HG03060 (cell line): ENCODE measurements at regions not wholly inside any gene's neighbourhood (a gene's known extent, or its start where the extent isn't known, plus 50 kb on each side); places are given as distances from the start of the nearest gene placed in this dataset.

Experiments used
- ATAC-seq: cut with Tn5 transposase; IDR thresholded peaks from one replicate; pipeline ENCODE4 v1.9.1; 2021; ENCODE audit warnings: low read depth, moderate number of reproducible peaks; ENCODE audit not compliant: unreplicated experiment

DNA sequence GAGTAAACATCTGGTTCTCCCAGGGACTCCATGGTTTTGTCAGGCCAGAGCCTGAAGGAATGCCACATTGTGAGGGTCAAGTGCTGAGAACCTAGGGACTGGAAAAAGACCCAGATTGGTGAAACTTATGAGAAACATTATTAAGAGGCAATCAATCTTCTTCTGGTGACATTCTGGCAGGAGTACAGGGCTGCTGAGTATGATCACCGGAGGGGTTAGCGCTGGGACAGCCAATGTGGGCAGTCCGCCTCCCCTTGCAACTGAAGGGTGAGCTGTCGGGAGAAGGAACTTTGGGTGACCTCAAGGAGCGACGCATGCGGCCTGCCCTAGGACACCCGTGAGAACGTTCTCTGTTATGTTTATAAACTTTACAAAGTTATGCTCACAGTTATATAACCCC, 429.0 kb downstream of the LMO4 start:
- no peak for ATAC-seq

DNA sequence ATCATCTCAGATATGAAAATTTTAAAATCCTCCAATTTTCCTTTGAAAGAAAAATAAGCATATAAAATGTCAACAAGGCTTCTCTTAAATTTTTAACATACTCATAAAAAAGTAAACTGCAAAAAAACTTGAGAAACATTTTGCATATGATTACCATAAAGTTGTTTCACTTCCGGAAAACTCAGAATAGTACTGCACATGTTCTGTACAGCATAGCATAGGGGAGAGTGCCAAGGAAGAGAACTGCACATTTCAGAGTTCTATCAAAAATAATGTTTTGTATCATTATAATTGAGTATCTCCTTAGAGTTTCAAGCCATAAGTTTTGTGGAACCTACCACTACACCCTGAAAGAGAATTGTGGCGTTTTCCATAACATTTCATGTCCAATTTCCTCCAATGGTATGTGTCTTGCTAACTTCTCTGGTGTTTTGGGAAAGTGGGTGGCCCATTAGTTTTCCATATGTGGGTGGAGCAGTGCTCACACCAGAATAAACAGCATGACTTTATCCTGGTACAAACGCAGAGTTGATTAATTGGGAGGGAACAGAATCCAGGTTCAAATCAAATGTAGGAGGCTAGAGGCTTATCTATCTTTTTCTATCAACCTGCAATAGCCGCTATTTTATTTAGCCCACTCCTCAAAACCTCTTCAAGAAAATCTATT, 430.9 kb downstream of the LMO4 start:
- no peak for ATAC-seq

DNA sequence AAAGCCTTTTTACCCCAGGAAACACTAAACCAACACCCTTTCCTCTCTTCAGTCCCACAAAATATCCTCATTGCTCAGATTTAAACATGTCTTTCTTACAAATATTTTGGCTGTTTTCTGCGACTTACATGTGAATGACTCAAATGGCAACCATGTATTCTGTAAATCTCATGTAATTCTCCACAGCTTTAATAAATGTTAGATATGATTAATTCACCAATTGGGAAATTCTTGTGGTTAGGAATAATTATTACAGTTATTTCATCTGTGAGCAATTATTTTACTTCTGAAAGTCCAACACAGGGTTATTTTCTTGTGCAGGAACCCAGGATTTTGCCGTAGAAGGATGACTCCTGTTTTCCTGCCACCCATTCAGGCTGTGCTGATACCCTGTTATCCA, 431.5 kb downstream of the LMO4 start:
- no peak for ATAC-seq

DNA sequence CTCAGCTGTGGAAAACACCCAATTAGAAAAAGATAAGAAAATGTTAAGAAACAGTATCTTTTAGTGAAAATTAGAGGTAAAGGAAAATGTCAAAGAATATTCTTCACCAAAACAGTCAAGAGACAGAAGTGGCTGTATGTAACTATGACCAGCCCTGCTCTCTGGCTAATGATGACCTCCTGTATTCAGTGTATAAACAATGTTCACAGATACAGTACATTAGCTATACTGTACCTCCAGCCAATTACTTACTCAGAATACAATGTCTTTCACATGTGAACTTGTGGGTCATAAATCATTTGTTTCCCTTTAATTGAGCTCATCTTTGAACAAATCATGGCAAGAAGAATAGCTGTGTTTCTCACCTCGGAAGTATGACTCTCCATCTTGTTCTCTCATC, 432.0 kb downstream of the LMO4 start:
- no peak for ATAC-seq

DNA sequence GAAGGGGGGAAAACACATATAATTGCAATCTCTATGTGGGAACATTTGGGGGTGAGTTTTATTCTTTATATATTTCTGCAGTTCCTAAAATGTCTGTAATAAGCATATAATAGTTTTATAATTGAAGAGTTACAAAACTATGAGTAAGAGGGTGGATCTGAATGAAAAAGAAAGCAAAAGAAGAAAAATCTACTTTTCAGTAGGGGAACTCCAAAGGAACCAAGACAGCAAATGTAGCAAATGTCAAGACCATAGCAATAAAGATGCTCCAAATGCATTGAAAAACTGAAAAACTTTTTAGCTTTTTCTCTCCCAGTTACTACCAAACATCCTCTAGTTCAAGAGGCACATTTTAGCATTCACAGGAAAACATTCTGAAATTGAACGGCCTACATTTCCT, 434.8 kb downstream of the LMO4 start:
- ATAC-seq = no peak

DNA sequence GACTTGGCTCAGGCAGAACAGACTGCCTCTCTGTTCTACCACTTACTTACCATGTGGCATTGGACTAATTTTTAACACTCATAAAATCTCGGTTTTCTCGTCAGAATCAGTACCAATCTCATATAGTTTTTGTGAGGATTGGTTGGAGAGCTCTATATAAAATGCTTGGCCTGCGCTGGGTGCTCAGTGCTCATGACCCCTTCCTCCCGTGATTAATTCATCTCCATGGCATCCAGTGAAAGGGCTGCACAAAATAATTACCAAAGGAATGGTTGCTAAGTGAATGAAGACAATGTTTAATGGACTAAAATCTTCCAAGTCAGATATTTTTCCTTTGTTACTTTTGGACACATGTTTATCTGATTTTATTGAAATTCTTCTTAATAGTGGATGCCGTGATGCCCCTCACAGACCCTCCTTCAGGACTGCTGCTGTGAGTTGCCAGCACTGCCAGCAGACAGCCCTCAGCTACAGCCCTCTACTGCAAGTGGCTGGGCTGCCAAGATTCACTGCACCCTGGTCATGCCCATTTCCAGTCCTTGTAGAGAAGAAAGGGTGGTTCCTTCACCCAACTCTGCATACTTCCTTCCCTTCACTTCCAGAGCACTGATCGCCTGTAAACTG, 436.5 kb downstream of the LMO4 start:
- ATAC-seq = no peak

DNA sequence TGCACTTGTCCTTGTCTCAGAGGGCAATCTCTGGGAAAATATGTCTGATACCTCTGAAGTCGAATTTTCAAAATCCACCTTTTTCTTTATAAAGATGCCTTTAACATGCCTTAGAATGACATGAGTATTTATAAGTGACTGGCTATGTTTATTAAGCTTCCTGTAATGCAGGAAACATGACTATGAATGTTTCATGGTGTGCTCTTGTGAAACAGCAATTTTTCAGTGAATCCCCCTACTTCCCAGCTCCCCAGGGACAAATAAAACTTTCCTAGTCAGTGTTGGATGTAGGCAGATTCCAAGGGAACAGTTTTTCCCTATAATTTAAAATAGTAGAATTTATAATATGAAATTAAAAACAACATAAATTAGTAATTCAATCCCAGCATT, 437.0 kb downstream of the LMO4 start:
- no peak for ATAC-seq

DNA sequence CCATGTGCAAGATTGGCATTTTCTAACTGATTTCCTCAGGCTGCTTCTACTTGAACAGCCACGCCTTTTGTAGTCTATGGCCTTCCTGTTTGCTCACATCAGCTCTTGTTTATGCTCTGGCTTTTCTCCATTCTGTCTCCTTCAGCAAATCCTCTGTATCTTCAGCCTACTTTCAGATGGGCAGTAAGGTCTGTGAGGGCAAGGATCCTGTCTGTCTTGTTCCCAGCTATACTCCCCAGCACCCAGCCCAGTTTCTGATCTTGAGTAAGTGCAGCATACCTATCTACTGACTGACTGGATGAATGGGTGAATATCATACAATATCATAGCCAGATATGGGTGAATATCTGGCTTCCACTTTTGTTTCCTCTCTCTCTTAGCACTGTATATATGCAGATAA, 438.1 kb downstream of the LMO4 start:
- ATAC-seq = no peak

DNA sequence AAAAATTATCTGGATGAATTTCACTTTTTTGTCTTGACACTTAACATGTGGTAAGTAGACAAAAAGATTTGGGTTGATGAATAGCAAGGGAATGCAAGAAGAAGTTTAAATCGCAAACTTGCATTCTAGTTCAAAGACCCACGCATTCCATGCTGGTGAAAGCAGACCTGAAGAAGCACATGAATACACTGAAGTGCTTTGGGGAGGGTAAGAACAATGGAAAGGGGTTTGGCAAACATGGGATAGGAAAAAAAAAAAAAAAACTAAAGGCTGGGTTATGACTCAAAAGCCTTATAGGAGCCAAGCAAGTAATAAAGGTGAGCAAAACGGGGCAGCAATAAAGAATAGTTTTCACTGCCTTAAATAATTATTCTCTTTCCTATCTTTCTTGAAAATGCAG, 450.2 kb downstream of the LMO4 start:
- no peak for ATAC-seq

DNA sequence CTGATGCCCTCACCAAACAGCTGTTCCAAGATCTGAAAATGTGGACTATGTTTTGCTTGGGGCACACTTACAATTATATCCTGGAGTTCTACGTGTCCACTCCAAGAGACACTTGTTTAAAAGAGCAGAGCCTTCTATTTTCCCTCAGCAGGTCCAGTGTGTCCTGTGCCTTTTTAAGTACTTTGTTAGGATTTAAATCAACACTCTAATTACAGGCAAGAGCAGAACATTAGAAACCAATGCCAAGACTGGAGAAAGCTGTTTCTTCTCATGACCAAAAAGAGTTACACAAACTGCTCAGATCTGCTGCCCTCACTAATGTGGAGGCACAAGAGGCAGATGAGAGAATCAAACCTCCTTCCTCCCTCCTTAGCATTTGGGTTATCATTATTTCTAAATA, 452.9 kb downstream of the LMO4 start:
- no peak for ATAC-seq

DNA sequence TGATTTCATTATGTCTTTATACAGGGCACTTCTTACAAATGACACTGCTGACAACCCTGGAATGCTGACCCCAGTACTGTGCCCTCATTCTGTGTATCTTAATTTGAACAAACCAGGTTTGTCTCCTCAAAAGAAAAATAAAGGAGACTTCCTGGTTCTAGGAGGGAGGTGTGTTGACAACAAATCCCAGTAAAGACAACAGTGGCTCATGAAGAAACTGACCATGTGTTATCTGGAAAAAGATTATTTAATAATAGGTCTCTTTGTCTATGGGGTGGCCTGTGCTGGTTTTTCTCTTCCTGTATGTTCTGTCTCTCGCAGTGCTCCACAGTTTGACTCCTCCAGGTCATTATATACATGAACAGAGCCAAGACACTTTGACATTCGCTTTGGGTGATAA, 454.6 kb downstream of the LMO4 start:
- ATAC-seq = no peak

DNA sequence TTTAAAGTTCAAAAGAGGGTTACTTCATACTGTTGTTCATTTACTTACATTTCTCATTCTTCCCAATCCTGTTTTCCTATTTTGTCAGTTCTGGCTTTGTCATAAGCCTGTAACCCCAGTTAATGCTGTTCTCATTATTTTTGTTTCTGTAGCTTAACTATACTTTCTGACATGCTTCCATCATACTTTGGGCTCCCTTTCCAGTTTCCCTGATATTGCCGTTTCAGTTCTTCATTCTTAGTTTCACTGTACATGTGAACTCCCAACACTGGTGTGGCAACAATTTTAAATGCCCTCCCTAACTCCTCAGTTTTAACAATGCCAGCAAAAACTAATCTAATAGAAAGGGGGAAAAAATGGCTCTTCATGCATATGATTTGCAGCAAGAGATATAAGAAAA, 456.7 kb downstream of the LMO4 start:
- ATAC-seq = no peak

DNA sequence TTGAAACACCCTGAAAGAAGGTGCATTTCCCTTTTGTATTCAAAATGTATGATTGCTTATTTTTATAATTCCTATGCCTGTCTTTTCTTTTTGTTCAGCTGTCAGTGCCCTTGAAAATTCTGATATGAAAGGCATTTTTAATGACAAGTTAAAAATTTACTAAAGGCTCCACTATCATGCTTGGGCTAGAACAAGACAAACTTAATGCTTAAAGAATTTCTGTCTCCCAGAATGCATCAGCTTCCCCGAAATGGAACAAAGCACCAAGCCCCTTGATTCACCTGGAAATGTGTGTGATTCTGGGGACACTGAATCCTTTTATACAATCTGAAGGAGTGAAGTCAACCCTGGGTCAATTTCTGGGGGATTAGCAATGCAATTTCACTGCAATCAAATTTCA, 457.5 kb downstream of the LMO4 start:
- no peak for ATAC-seq

DNA sequence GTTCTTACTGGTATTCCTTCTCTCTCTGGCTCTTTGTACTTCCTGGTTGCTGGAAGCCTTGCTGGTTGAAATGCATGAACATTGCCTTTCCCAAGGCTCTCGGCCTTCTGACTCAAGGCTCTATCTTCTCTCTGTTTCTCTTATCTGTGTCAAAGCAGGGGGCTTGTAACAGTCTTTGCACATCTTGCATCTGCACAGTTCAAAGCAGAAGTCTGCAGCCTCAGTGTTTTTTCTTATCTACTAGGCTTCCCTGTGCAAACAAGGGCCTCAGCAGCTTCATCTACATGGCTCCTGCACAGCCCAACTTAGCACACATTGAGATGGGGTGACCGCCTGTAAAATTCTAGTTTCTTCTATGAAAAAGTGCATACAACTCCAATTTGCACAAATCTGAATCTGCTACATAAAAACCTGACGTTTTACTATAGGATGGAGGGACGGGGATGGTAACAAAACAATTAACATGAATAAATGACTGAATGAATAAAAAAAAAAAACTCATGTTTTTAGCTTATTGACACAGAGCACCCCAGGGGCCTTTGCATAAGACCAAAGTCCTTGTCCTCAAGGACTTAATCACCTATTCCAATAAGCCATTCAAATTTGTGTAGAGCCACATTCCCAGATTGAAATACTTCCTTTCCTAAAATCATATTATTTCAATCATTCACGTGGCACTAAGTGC, 458.3 kb downstream of the LMO4 start:
- ATAC-seq = no peak

DNA sequence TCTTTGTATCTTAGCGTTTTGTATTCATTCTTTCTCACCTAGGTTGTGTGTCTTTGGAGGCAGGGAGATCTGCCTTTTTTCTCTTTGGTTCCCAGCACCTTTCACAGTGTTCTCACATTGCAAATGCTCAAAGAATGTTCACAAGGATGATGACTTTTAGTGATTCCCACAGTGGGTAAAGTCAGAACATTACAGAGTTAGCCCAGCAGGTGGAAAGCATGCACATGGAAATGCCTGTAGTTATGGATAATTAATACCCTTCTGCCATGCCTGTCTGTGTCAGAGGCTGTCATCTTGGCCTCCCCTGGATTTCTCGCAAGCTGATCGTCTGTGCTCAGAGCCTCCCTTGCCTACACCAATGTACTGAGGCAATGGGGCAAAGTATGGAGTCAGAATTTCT, 458.9 kb downstream of the LMO4 start:
- no peak for ATAC-seq

DNA sequence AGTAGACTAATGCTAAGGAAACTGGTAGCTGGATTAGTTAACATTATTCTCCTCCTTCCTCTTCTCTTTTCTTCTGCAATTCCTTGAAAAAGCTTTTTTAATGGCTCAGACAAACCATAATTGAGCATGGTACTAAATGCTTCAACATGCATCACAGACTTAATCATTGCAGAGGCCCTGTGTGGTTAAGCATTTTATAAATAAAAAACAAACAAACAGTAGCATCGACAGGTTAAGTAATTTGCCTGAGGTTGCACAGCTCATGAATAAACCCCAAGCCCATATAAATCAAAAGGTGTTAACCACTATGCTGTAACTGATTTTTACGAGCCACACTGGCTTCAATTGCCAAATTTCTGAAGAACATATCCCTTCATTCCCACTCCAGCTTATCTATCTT, 462.1 kb downstream of the LMO4 start:
- ATAC-seq = no peak

DNA sequence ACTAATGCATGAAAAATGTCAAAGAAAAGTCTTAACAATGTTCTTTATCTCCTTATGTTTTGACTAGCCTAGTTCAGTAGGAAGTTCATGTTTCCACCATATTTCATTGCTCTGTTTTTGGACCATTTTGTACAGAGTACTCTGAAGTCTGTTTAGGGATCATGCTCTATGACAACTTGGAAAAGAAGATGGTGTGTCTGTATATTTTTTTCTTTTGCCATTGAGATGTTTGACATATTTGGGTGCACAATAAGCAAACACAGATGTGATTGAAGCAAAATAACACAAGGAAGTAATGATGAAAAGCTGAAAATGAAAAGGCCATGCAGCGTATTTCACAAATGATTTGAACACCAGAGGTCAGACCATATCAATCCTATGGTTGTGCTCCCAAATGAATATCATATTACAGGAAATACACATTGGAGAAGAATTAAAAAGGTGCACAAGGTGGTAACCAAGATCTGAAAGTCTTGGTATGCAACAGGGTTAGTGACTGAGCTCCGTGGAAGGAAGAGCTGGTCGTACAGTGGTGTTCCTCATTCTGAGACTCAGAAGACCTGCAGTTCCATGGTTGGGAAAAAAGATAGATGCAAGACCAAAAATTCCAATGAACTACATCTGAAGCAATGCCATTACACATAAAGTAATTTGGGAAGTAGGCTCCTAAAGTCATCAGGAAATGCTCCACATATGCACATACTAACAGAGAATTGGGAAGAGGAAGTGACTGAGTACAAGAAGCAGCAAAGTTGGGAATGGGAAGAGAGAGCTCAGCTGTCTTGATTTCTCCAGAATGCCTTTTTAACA, 463.5 kb downstream of the LMO4 start:
- no peak for ATAC-seq

DNA sequence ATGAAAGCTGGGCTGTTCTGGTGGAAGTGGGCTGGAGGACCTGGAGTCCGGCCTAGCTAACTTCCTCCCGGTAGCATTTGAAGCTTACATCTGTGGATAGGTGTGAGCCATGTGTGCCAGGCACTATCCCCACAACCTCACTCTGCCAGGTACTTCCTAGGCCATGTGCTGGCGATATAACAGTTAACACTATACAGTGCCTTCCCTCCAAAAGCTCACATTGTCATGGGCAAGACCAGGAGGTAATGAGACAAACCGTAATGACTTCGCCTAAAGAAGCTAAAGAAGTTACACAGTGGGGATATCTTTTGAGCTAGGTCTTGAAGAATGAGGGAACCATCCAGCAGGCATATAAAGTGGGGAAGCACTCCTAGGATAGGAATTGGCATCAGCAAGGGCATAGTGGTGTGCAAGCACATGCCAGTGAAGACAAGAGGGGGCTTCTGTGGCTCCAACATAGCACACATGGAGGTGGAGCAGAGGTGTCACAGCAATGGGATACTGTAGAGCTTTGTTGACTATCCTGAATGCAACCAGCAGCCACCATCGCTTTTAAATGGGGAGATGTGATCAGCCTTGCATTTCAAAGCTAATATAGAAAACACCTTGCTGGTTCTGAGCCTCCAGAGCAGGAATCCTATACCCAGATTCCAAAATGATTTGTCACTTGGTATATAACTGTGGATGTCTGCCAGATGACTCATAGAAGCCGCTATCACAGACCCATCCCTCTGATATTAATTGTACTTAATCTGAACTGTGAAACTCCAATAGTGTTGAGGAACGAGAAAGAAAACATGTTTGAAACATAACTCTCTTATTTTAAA, 466.3 kb downstream of the LMO4 start:
- ATAC-seq = no peak

DNA sequence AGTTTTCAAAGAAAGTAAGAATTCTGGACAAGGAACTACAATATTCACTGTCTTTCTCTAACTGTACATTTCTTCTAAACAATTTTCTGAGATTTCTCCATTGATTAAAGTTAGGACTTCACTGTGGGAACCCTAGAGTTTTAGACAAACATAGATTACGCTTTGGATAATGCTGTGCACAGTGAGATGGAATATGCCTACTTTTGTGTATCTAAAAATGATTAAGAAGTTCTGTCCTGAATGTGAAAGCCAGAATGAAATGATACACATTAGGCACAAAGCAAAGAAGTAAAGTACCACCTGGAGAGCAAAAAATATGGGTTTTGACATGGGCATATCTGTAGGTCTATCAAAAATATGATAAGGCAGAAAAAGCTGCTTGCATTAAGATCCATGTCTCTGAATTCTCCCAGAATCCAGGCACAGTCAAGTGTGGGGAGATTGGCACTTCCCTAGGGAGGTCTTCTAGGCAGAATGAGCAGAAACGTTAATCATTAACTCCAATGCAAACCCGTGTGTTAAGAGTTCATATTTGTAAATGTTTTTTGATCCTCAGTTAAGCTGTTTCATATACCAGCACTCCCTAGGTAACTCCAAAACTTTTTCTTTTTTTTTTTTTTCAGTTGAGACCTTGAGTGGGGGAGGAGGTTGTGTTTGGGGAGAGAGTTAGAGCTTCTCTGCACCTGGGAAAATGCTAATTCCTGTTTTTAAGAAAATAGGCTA, 467.1 kb downstream of the LMO4 start:
- no peak for ATAC-seq

DNA sequence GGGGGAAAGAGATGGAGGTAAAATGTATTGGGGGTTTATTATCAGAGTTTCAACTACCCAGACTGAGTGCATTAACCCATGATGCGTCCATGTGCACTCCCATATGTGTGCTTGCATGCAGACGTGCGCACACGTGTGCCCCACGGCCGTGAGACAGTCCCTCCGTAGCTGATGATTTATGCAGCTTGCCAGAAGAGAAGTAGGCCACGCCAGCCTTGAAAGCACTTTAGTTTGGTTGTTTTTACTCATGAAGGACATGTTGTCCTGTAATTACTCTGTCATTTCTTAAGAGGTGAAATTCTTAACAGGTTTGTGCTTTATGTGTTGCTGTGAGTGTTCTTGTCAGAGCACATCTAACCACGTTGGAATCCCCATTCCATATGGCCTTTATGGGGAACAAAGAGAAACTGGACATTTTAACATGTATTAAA, 467.8 kb downstream of the LMO4 start:
- no peak for ATAC-seq
